HEK293 (cell line): ENCODE measurements at regions not wholly inside any gene's neighbourhood (a gene's known extent, or its start where the extent isn't known, plus 50 kb on each side); places are given as distances from the start of the nearest gene placed in this dataset.

Source experiments
- TF ChIP-seq, protein P1 (sequence below): fragments of 450-650 bp; formaldehyde crosslinking; IDR thresholded peaks from 2 replicates; pipeline ENCODE4 v1.5.1; 2017; ENCODE audit warnings: missing biosample characterization, missing genetic modification characterization
- TF ChIP-seq, protein P2 (sequence below): IDR thresholded peaks from 2 replicates; pipeline ENCODE4 v1.6.1; 2011; ENCODE audit warnings: mild to moderate bottlenecking, low read depth, low read length, borderline replicate concordance

DNA sequence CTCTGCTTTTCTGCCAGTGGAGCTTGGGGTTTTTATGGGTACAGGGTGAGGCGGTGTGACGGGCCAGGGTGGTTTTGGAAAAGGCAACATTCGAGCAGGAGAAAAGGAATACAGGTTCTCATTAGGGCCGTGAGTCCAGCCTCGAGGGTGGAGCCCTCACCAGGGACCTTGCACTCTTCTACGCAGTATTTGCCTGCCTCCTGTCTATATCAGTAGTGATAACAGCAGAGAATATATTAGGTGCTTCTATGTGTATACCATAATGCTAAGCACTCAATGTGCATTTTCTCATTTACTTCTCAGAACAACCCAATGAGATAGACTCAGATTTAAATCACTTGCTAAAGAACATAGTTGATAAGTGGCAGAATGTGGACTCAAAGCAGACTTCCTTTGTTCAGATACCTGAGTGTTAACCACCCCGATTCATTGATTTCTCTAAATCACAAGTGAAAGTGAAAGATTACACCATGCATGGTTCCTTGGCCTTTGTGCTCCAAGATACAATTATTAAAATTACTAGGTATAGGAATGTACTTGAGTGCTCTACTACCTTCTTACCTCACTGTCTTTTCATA lies 403.9 kb downstream of the PCDH7 start:
- TF ChIP-seq, protein P1, sequence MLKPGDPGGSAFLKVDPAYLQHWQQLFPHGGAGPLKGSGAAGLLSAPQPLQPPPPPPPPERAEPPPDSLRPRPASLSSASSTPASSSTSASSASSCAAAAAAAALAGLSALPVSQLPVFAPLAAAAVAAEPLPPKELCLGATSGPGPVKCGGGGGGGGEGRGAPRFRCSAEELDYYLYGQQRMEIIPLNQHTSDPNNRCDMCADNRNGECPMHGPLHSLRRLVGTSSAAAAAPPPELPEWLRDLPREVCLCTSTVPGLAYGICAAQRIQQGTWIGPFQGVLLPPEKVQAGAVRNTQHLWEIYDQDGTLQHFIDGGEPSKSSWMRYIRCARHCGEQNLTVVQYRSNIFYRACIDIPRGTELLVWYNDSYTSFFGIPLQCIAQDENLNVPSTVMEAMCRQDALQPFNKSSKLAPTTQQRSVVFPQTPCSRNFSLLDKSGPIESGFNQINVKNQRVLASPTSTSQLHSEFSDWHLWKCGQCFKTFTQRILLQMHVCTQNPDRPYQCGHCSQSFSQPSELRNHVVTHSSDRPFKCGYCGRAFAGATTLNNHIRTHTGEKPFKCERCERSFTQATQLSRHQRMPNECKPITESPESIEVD: no peak
- TF ChIP-seq, protein P2, sequence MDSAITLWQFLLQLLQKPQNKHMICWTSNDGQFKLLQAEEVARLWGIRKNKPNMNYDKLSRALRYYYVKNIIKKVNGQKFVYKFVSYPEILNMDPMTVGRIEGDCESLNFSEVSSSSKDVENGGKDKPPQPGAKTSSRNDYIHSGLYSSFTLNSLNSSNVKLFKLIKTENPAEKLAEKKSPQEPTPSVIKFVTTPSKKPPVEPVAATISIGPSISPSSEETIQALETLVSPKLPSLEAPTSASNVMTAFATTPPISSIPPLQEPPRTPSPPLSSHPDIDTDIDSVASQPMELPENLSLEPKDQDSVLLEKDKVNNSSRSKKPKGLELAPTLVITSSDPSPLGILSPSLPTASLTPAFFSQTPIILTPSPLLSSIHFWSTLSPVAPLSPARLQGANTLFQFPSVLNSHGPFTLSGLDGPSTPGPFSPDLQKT: no peak
